ENCODE measurements at regions not wholly inside any gene's neighbourhood (a gene's known extent, or its start where the extent isn't known, plus 50 kb on each side); places are given as distances from the start of the nearest gene placed in this dataset.

GRCh38 chr2:236396818-236397350 is 132.7 kb upstream of the ASB18 start:
- DNase-seq (no peak), ATAC-seq (no peak)
- intact Hi-C loops (cut with micrococcal nuclease): no loop called here
- no peaks in the 10 kb centered on the region for H3K36me3 Mint-ChIP-seq
- 80% methylated on average over 13 of the region's 13 CpGs for WGBS (ENCODE audit: insufficient coverage)
- Histone ChIP-seq H3K4me1 (ENCODE audit: control insufficient read depth, insufficient read depth, low read length) (no peaks in the 10 kb centered on the region), H3K4me3 (ENCODE audit: low read length) (no peak overlapping the region), H3K36me3 (ENCODE audit: control insufficient read depth, insufficient read depth, low read length) (no peaks in the 10 kb centered on the region), H3K27ac (ENCODE audit: low read length) (no peak overlapping the region), H3K9me3 (ENCODE audit: control insufficient read depth, insufficient read depth, low read length) (no peaks in the 10 kb centered on the region), H3K27me3 (ENCODE audit: control insufficient read depth, insufficient read depth, low read length) (no peaks in the 10 kb centered on the region)
- peaks cover 0 to 4% of the 10 kb centered on the region in 2 donors for H3K27me3 Mint-ChIP-seq (ENCODE audit: low read depth in 2 of 2)
- no peak overlapping the region for H3K27ac Mint-ChIP-seq
- no peaks in the 10 kb centered on the region for H3K9me3 Mint-ChIP-seq
- TF ChIP-seq CTCF (IDR thresholded peaks at IDR 0.05): no peak
- no peaks in the 10 kb centered on the region for H3K4me1 Mint-ChIP-seq
- no peak overlapping the region for H3K4me3 Mint-ChIP-seq

- no peak for TF ChIP-seq CTCF (IDR thresholded peaks at IDR 0.05)
- H3K27ac Mint-ChIP-seq: no peak overlapping the region
Measured at GRCh38 chr2:236397681-236398080, 133.5 kb upstream of the ASB18 start.

GRCh38 chr2:236399409-236399808 is 135.2 kb upstream of the ASB18 start:
- ATAC-seq (no peak), DNase-seq (no peak)
- intact Hi-C loops (cut with micrococcal nuclease): no loop called here
- Mint-ChIP-seq H3K27ac (no peak overlapping the region), H3K27me3 (ENCODE audit: low read depth in 2 of 2) (peaks cover 0 to 4% of the 10 kb centered on the region in 2 donors), H3K9me3 (no peaks in the 10 kb centered on the region), H3K4me1 (no peaks in the 10 kb centered on the region), H3K36me3 (no peaks in the 10 kb centered on the region), H3K4me3 (no peak overlapping the region)
- no peaks in the 10 kb centered on the region for H3K9me3 ChIP-seq (ENCODE audit: control insufficient read depth, insufficient read depth, low read length)
- 92% methylated on average over 15 of the region's 15 CpGs for WGBS (ENCODE audit: insufficient coverage)
- H3K36me3 ChIP-seq (ENCODE audit: control insufficient read depth, insufficient read depth, low read length): no peaks in the 10 kb centered on the region
- no peaks in the 10 kb centered on the region for H3K27me3 ChIP-seq (ENCODE audit: control insufficient read depth, insufficient read depth, low read length)
- H3K27ac ChIP-seq (ENCODE audit: low read length): no peak overlapping the region
- no peaks in the 10 kb centered on the region for H3K4me1 ChIP-seq (ENCODE audit: control insufficient read depth, insufficient read depth, low read length)
- H3K4me3 ChIP-seq (ENCODE audit: low read length): no peak overlapping the region
- TF ChIP-seq CTCF (IDR thresholded peaks at IDR 0.05): no peak

More at GRCh38 chr2:236397681-236398080, 133.5 kb upstream of the ASB18 start:
- no peak overlapping the region for H3K4me3 Mint-ChIP-seq
- H3K9me3 Mint-ChIP-seq: no peaks in the 10 kb centered on the region
- H3K36me3 Mint-ChIP-seq: no peaks in the 10 kb centered on the region
- H3K4me1 Mint-ChIP-seq: no peaks in the 10 kb centered on the region
- H3K27ac ChIP-seq (ENCODE audit: low read length): no peak overlapping the region
- H3K4me1 ChIP-seq (ENCODE audit: control insufficient read depth, insufficient read depth, low read length): no peaks in the 10 kb centered on the region
- intact Hi-C loops (cut with micrococcal nuclease): no loop called here
- no peak overlapping the region for H3K4me3 ChIP-seq (ENCODE audit: low read length)
- ATAC-seq (no peak), DNase-seq (no peak)
- no peaks in the 10 kb centered on the region for H3K27me3 ChIP-seq (ENCODE audit: control insufficient read depth, insufficient read depth, low read length)
- peaks cover 0 to 4% of the 10 kb centered on the region in 2 donors for H3K27me3 Mint-ChIP-seq (ENCODE audit: low read depth in 2 of 2)
- H3K9me3 ChIP-seq (ENCODE audit: control insufficient read depth, insufficient read depth, low read length): no peaks in the 10 kb centered on the region
- 94% methylated on average over 3 of the region's 4 CpGs for WGBS (ENCODE audit: insufficient coverage)
- no peaks in the 10 kb centered on the region for H3K36me3 ChIP-seq (ENCODE audit: control insufficient read depth, insufficient read depth, low read length)

GRCh38 chr2:236400046-236400574 is 135.9 kb upstream of the ASB18 start:
- H3K36me3 ChIP-seq (ENCODE audit: control insufficient read depth, insufficient read depth, low read length): no peaks in the 10 kb centered on the region
- 91% methylated on average over 10 of the region's 10 CpGs for WGBS (ENCODE audit: insufficient coverage)
- H3K9me3 ChIP-seq (ENCODE audit: control insufficient read depth, insufficient read depth, low read length): no peaks in the 10 kb centered on the region
- no peak for DNase-seq
- H3K9me3 Mint-ChIP-seq: no peaks in the 10 kb centered on the region
- H3K27me3 ChIP-seq (ENCODE audit: control insufficient read depth, insufficient read depth, low read length): no peaks in the 10 kb centered on the region
- H3K4me3 ChIP-seq (ENCODE audit: low read length): no peak overlapping the region
- no peaks in the 10 kb centered on the region for H3K4me1 ChIP-seq (ENCODE audit: control insufficient read depth, insufficient read depth, low read length)
- intact Hi-C loops (cut with micrococcal nuclease): no loop called here
- ATAC-seq: no peak
- H3K27me3 Mint-ChIP-seq (ENCODE audit: low read depth in 2 of 2): peaks cover under 1 to 4% of the 10 kb centered on the region in 2 donors
- no peak for TF ChIP-seq CTCF (IDR thresholded peaks at IDR 0.05)
- no peak overlapping the region for H3K27ac Mint-ChIP-seq
- H3K4me1 Mint-ChIP-seq: no peaks in the 10 kb centered on the region
- H3K27ac ChIP-seq (ENCODE audit: low read length): no peak overlapping the region
- H3K4me3 Mint-ChIP-seq: no peak overlapping the region
- H3K36me3 Mint-ChIP-seq: no peaks in the 10 kb centered on the region
